ENCODE measurements at regions not wholly inside any gene's neighbourhood (a gene's known extent, or its start where the extent isn't known, plus 50 kb on each side); places are given as distances from the start of the nearest gene placed in this dataset.
"Not testable (repeated sequence)": the region's sequence is repeated elsewhere in the genome, so short reads cannot be mapped to it uniquely, and the experiment has no call there.

- Histone ChIP-seq H3K27ac (ENCODE audit: low read depth, low read length, severe bottlenecking) (no peak overlapping the region), H3K9me3 (ENCODE audit: control insufficient read depth, low read length) (peaks cover 6% of the 10 kb centered on the region), H3K4me3 (ENCODE audit: extremely low read depth, insufficient read depth, low read length, poor library complexity, severe bottlenecking) (no peak overlapping the region), H3K36me3 (ENCODE audit: control insufficient read depth, insufficient read depth, low read length) (no peaks in the 10 kb centered on the region), H3K4me1 (ENCODE audit: control insufficient read depth, insufficient read depth, low read length, poor library complexity, severe bottlenecking) (no peaks in the 10 kb centered on the region)
- WGBS, 2 experiments (ENCODE audit: insufficient coverage in 2 of 2), result 89 to 100% methylated on average over 1 to 5 of the region's 6 CpGs
Observed at GRCh38 chr10:121378251-121378801, 219.9 kb downstream of the FGFR2 start.

- Histone ChIP-seq H3K9me3 (ENCODE audit: control insufficient read depth, low read length) (peaks cover 6% of the 10 kb centered on the region), H3K36me3 (ENCODE audit: control insufficient read depth, insufficient read depth, low read length) (no peaks in the 10 kb centered on the region), H3K4me1 (ENCODE audit: control insufficient read depth, insufficient read depth, low read length, poor library complexity, severe bottlenecking) (no peaks in the 10 kb centered on the region), H3K27ac (ENCODE audit: low read depth, low read length, severe bottlenecking) (no peak overlapping the region), H3K4me3 (ENCODE audit: extremely low read depth, insufficient read depth, low read length, poor library complexity, severe bottlenecking) (no peak overlapping the region)
- 100% methylated on average over 1 of the region's 3 CpGs; no CpG with 5 or more reads in 1 of the 2 experiments for WGBS, 2 experiments (ENCODE audit: insufficient coverage in 2 of 2)
Observed at GRCh38 chr10:121379013-121379412, 219.2 kb downstream of the FGFR2 start.

- H3K36me3 ChIP-seq (ENCODE audit: control insufficient read depth, insufficient read depth, low read length), result no peaks in the 10 kb centered on the region
- no peak overlapping the region for H3K4me3 ChIP-seq (ENCODE audit: extremely low read depth, insufficient read depth, low read length, poor library complexity, severe bottlenecking)
- H3K4me1 ChIP-seq (ENCODE audit: control insufficient read depth, insufficient read depth, low read length, poor library complexity, severe bottlenecking), result no peaks in the 10 kb centered on the region
- WGBS, 2 experiments (ENCODE audit: insufficient coverage in 2 of 2), result 88 to 100% methylated on average over 1 to 2 of the region's 3 CpGs
- H3K9me3 ChIP-seq (ENCODE audit: control insufficient read depth, low read length), result peaks cover 6% of the 10 kb centered on the region
- H3K27ac ChIP-seq (ENCODE audit: low read depth, low read length, severe bottlenecking), result no peak overlapping the region
Observed at GRCh38 chr10:121380211-121380610, 218.0 kb downstream of the FGFR2 start.

- H3K27ac ChIP-seq (ENCODE audit: low read depth, low read length, severe bottlenecking); H3K9me3 ChIP-seq (ENCODE audit: control insufficient read depth, low read length); H3K36me3 ChIP-seq (ENCODE audit: control insufficient read depth, insufficient read depth, low read length); H3K4me3 ChIP-seq (ENCODE audit: extremely low read depth, insufficient read depth, low read length, poor library complexity, severe bottlenecking); H3K4me1 ChIP-seq (ENCODE audit: control insufficient read depth, insufficient read depth, low read length, poor library complexity, severe bottlenecking): not testable (repeated sequence)
- WGBS, 2 experiments (ENCODE audit: insufficient coverage in 2 of 2), result 95 to 97% methylated on average over 20 to 31 of the region's 33 CpGs
Observed at GRCh38 chr10:121382029-121382520, 216.2 kb downstream of the FGFR2 start.

GRCh38 chr10:121385136-121385535 is 213.1 kb downstream of the FGFR2 start:
- Histone ChIP-seq H3K9me3 (ENCODE audit: control insufficient read depth, low read length) (peaks cover 6% of the 10 kb centered on the region), H3K4me3 (ENCODE audit: extremely low read depth, insufficient read depth, low read length, poor library complexity, severe bottlenecking) (no peak overlapping the region), H3K36me3 (ENCODE audit: control insufficient read depth, insufficient read depth, low read length) (no peaks in the 10 kb centered on the region), H3K4me1 (ENCODE audit: control insufficient read depth, insufficient read depth, low read length, poor library complexity, severe bottlenecking) (no peaks in the 10 kb centered on the region), H3K27ac (ENCODE audit: low read depth, low read length, severe bottlenecking) (no peak overlapping the region)
- 67% methylated on average over 1 of the region's 1 CpG; no CpG with 5 or more reads in 1 of the 2 experiments for WGBS, 2 experiments (ENCODE audit: insufficient coverage in 2 of 2)

GRCh38 chr10:121392657-121393056 is 205.6 kb downstream of the FGFR2 start:
- Histone ChIP-seq H3K36me3 (ENCODE audit: control insufficient read depth, insufficient read depth, low read length) (no peaks in the 10 kb centered on the region), H3K4me3 (ENCODE audit: extremely low read depth, insufficient read depth, low read length, poor library complexity, severe bottlenecking) (no peak overlapping the region), H3K27ac (ENCODE audit: low read depth, low read length, severe bottlenecking) (no peak overlapping the region), H3K9me3 (ENCODE audit: control insufficient read depth, low read length) (no peaks in the 10 kb centered on the region), H3K4me1 (ENCODE audit: control insufficient read depth, insufficient read depth, low read length, poor library complexity, severe bottlenecking) (no peaks in the 10 kb centered on the region)
- 85 to 95% methylated on average over 4 to 6 of the region's 6 CpGs for WGBS, 2 experiments (ENCODE audit: insufficient coverage in 2 of 2)

GRCh38 chr10:121393522-121393921 is 204.7 kb downstream of the FGFR2 start:
- Histone ChIP-seq H3K36me3 (ENCODE audit: control insufficient read depth, insufficient read depth, low read length) (no peaks in the 10 kb centered on the region), H3K4me1 (ENCODE audit: control insufficient read depth, insufficient read depth, low read length, poor library complexity, severe bottlenecking) (no peaks in the 10 kb centered on the region), H3K27ac (ENCODE audit: low read depth, low read length, severe bottlenecking) (no peak overlapping the region), H3K9me3 (ENCODE audit: control insufficient read depth, low read length) (no peaks in the 10 kb centered on the region), H3K4me3 (ENCODE audit: extremely low read depth, insufficient read depth, low read length, poor library complexity, severe bottlenecking) (no peak overlapping the region)
- no CpG with 5 or more reads among the region's 3 CpGs for WGBS, 2 experiments (ENCODE audit: insufficient coverage in 2 of 2)

- not testable (repeated sequence) for H3K9me3 ChIP-seq (ENCODE audit: control insufficient read depth, low read length); H3K4me1 ChIP-seq (ENCODE audit: control insufficient read depth, insufficient read depth, low read length, poor library complexity, severe bottlenecking); H3K36me3 ChIP-seq (ENCODE audit: control insufficient read depth, insufficient read depth, low read length); H3K4me3 ChIP-seq (ENCODE audit: extremely low read depth, insufficient read depth, low read length, poor library complexity, severe bottlenecking); H3K27ac ChIP-seq (ENCODE audit: low read depth, low read length, severe bottlenecking)
- WGBS, 2 experiments (ENCODE audit: insufficient coverage in 2 of 2), result no CpG with 5 or more reads among the region's 4 CpGs
Observed at GRCh38 chr10:121400507-121400906, 197.7 kb downstream of the FGFR2 start.

GRCh38 chr10:121403527-121403926 is 194.7 kb downstream of the FGFR2 start:
- 83 to 100% methylated on average over 3 of the region's 5 CpGs for WGBS, 2 experiments (ENCODE audit: insufficient coverage in 2 of 2)
- no peaks in the 10 kb centered on the region for H3K4me1 ChIP-seq (ENCODE audit: control insufficient read depth, insufficient read depth, low read length, poor library complexity, severe bottlenecking)

GRCh38 chr10:121404611-121405010 is 193.6 kb downstream of the FGFR2 start:
- no peak overlapping the region for H3K27ac ChIP-seq (ENCODE audit: low read depth, low read length, severe bottlenecking)
- no peaks in the 10 kb centered on the region for H3K36me3 ChIP-seq (ENCODE audit: control insufficient read depth, insufficient read depth, low read length)
- WGBS, 2 experiments (ENCODE audit: insufficient coverage in 2 of 2), result 75 to 86% methylated on average over 2 to 3 of the region's 4 CpGs
- no peak overlapping the region for H3K4me3 ChIP-seq (ENCODE audit: extremely low read depth, insufficient read depth, low read length, poor library complexity, severe bottlenecking)
- H3K4me1 ChIP-seq (ENCODE audit: control insufficient read depth, insufficient read depth, low read length, poor library complexity, severe bottlenecking), result no peaks in the 10 kb centered on the region
- H3K9me3 ChIP-seq (ENCODE audit: control insufficient read depth, low read length), result no peaks in the 10 kb centered on the region

More at GRCh38 chr10:121403527-121403926, 194.7 kb downstream of the FGFR2 start:
- Histone ChIP-seq H3K9me3 (ENCODE audit: control insufficient read depth, low read length) (no peaks in the 10 kb centered on the region), H3K36me3 (ENCODE audit: control insufficient read depth, insufficient read depth, low read length) (no peaks in the 10 kb centered on the region), H3K27ac (ENCODE audit: low read depth, low read length, severe bottlenecking) (no peak overlapping the region), H3K4me3 (ENCODE audit: extremely low read depth, insufficient read depth, low read length, poor library complexity, severe bottlenecking) (no peak overlapping the region)

- WGBS, 2 experiments (ENCODE audit: insufficient coverage in 2 of 2), result 89 to 91% methylated on average over 3 of the region's 3 CpGs
- Histone ChIP-seq H3K4me1 (ENCODE audit: control insufficient read depth, insufficient read depth, low read length, poor library complexity, severe bottlenecking) (no peaks in the 10 kb centered on the region), H3K27ac (ENCODE audit: low read depth, low read length, severe bottlenecking) (no peak overlapping the region), H3K36me3 (ENCODE audit: control insufficient read depth, insufficient read depth, low read length) (no peaks in the 10 kb centered on the region), H3K4me3 (ENCODE audit: extremely low read depth, insufficient read depth, low read length, poor library complexity, severe bottlenecking) (no peak overlapping the region), H3K9me3 (ENCODE audit: control insufficient read depth, low read length) (no peaks in the 10 kb centered on the region)
Observed at GRCh38 chr10:121405096-121405495, 193.1 kb downstream of the FGFR2 start.
